ENCODE measurements at regions not wholly inside any gene's neighbourhood (a gene's known extent, or its start where the extent isn't known, plus 50 kb on each side); places are given as distances from the start of the nearest gene placed in this dataset.

GRCh38 chr4:135741583-135741982 lies 1540.0 kb upstream of the PABPC4L start:
- Mint-ChIP-seq H3K36me3 (ENCODE audit: low read depth) (no peaks in the 10 kb centered on the region), H3K9me3 (no peaks in the 10 kb centered on the region), H3K4me1 (ENCODE audit: low read depth) (no peaks in the 10 kb centered on the region), H3K4me3 (no peak overlapping the region), H3K27me3 (ENCODE audit: low read depth) (no peaks in the 10 kb centered on the region), H3K27ac (no peak overlapping the region)
- CTCF ChIA-PET = no interaction called here
- no peak for DNase-seq
- intact Hi-C loops (cut with micrococcal nuclease) = no loop called here

- no peaks in the 10 kb centered on the region for H3K4me1 Mint-ChIP-seq (ENCODE audit: low read depth)
- CTCF ChIA-PET = no interaction called here
These were observed 1537.8 kb upstream of the PABPC4L start for GRCh38 chr4:135739354-135739753.

GRCh38 chr4:135735512-135735911 lies 1533.9 kb upstream of the PABPC4L start:
- no peak overlapping the region for H3K27ac Mint-ChIP-seq
- intact Hi-C loops (cut with micrococcal nuclease) = no loop called here
- no peaks in the 10 kb centered on the region for H3K9me3 Mint-ChIP-seq

More at GRCh38 chr4:135739354-135739753, 1537.8 kb upstream of the PABPC4L start:
- H3K4me3 Mint-ChIP-seq = no peak overlapping the region
- DNase-seq = no peak
- intact Hi-C loops (cut with micrococcal nuclease) = no loop called here
- H3K36me3 Mint-ChIP-seq (ENCODE audit: low read depth) = no peaks in the 10 kb centered on the region
- no peak overlapping the region for H3K27ac Mint-ChIP-seq
- H3K9me3 Mint-ChIP-seq = no peaks in the 10 kb centered on the region
- H3K27me3 Mint-ChIP-seq (ENCODE audit: low read depth) = no peaks in the 10 kb centered on the region

GRCh38 chr4:135732448-135732847 lies 1530.9 kb upstream of the PABPC4L start:
- no peak for DNase-seq
- no peaks in the 10 kb centered on the region for H3K36me3 Mint-ChIP-seq (ENCODE audit: low read depth)
- CTCF ChIA-PET = no interaction called here
- H3K27me3 Mint-ChIP-seq (ENCODE audit: low read depth) = no peaks in the 10 kb centered on the region
- no peak overlapping the region for H3K4me3 Mint-ChIP-seq
- H3K9me3 Mint-ChIP-seq = no peaks in the 10 kb centered on the region
- H3K27ac Mint-ChIP-seq = no peak overlapping the region
- H3K4me1 Mint-ChIP-seq (ENCODE audit: low read depth) = no peaks in the 10 kb centered on the region
- intact Hi-C loops (cut with micrococcal nuclease) = no loop called here

More at GRCh38 chr4:135735512-135735911, 1533.9 kb upstream of the PABPC4L start:
- Mint-ChIP-seq H3K4me1 (ENCODE audit: low read depth) (no peaks in the 10 kb centered on the region), H3K36me3 (ENCODE audit: low read depth) (no peaks in the 10 kb centered on the region), H3K27me3 (ENCODE audit: low read depth) (no peaks in the 10 kb centered on the region), H3K4me3 (no peak overlapping the region)
- CTCF ChIA-PET = no interaction called here
- DNase-seq = no peak

DNA sequence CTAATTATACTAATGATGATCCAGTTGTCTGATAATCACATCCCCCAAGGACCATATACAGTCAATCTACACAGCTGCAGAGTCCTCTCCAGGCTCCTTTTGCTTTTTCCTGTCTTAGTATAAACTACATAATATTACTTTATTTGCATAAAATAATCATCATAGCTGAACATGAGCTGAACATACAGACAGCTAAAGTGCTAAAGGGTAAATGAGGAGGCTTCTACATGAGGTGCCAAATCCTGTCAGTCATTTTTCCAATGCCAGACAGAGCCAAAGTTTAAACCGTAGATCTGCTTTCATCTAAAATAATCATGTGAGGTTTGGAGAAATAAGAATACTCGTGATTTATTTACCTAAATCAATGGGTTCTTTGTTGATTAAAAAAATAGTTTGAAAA lies 1530.1 kb upstream of the PABPC4L start:
- Mint-ChIP-seq H3K27me3 (ENCODE audit: low read depth) (no peaks in the 10 kb centered on the region), H3K27ac (no peak overlapping the region), H3K36me3 (ENCODE audit: low read depth) (no peaks in the 10 kb centered on the region), H3K4me1 (ENCODE audit: low read depth) (no peaks in the 10 kb centered on the region), H3K4me3 (no peak overlapping the region), H3K9me3 (no peaks in the 10 kb centered on the region)
- CTCF ChIA-PET = no interaction called here
- DNase-seq = no peak
- intact Hi-C loops (cut with micrococcal nuclease) = no loop called here

GRCh38 chr4:135724421-135724820 lies 1522.8 kb upstream of the PABPC4L start:
- Mint-ChIP-seq H3K9me3 (peaks cover 4% of the 10 kb centered on the region), H3K4me3 (no peak overlapping the region), H3K36me3 (ENCODE audit: low read depth) (no peaks in the 10 kb centered on the region), H3K27me3 (ENCODE audit: low read depth) (no peaks in the 10 kb centered on the region), H3K4me1 (ENCODE audit: low read depth) (no peaks in the 10 kb centered on the region), H3K27ac (no peak overlapping the region)
- intact Hi-C loops (cut with micrococcal nuclease) = no loop called here
- CTCF ChIA-PET = no interaction called here
- no peak for DNase-seq

DNA sequence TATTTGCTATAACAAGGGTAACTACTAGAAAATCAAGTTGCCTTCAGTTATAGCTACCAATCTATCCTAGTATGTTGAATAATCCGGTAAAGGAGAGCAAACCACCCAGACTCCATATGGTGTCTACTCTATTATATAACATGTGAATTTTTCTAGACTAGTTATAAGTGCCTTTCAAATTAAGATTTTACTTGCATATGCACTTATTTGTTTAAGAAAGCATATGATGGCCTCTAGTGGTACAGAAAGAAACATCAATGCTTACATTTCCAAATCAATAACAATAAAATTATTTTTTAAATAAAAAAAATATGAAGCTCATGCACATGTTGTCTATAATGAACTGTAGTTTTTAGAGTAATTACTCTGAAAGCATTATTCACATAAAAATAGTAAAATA lies 1516.4 kb upstream of the PABPC4L start:
- Mint-ChIP-seq H3K27me3 (ENCODE audit: low read depth) (no peaks in the 10 kb centered on the region), H3K4me3 (no peak overlapping the region), H3K9me3 (no peaks in the 10 kb centered on the region), H3K4me1 (ENCODE audit: low read depth) (no peaks in the 10 kb centered on the region), H3K27ac (no peak overlapping the region), H3K36me3 (ENCODE audit: low read depth) (no peaks in the 10 kb centered on the region)
- intact Hi-C loops (cut with micrococcal nuclease) = no loop called here
- CTCF ChIA-PET = no interaction called here
- DNase-seq = no peak

- intact Hi-C loops (cut with micrococcal nuclease) = no loop called here
- DNase-seq = no peak
- H3K4me1 Mint-ChIP-seq (ENCODE audit: low read depth) = no peaks in the 10 kb centered on the region
- CTCF ChIA-PET = no interaction called here
- H3K4me3 Mint-ChIP-seq = no peak overlapping the region
- H3K27me3 Mint-ChIP-seq (ENCODE audit: low read depth) = no peaks in the 10 kb centered on the region
- H3K36me3 Mint-ChIP-seq (ENCODE audit: low read depth) = no peaks in the 10 kb centered on the region
- peaks cover 8% of the 10 kb centered on the region for H3K9me3 Mint-ChIP-seq
- no peak overlapping the region for H3K27ac Mint-ChIP-seq
These were observed 1503.8 kb upstream of the PABPC4L start for GRCh38 chr4:135705343-135705742.

GRCh38 chr4:135694066-135694465 lies 1492.5 kb upstream of the PABPC4L start:
- H3K4me3 Mint-ChIP-seq = no peak overlapping the region
- no peaks in the 10 kb centered on the region for H3K27me3 Mint-ChIP-seq (ENCODE audit: low read depth)
- no peak for DNase-seq
- intact Hi-C loops (cut with micrococcal nuclease) = no loop called here
- H3K9me3 Mint-ChIP-seq = peaks cover 5% of the 10 kb centered on the region
- no peaks in the 10 kb centered on the region for H3K36me3 Mint-ChIP-seq (ENCODE audit: low read depth)
- CTCF ChIA-PET = no interaction called here
- H3K27ac Mint-ChIP-seq = no peak overlapping the region
- H3K4me1 Mint-ChIP-seq (ENCODE audit: low read depth) = no peaks in the 10 kb centered on the region

DNA sequence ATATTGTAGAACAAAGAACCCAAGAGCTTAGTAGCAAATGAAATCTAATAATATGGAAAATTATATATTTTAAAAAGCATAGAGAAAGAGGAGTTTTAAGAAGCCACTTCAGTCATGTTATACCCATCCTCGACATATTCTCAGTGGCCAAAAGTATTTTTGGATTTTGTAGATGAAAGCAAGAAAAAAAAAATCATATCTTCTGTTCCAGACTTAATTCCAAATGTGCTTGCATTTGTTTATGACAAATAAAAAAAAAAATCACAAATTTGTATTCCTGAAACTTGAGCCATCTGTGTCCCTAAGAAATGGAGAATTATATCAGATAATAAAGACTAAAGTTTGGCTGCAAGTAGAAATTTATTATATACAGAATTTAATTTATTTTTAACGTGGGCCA lies 1482.4 kb upstream of the PABPC4L start:
- Mint-ChIP-seq H3K36me3 (ENCODE audit: low read depth) (no peaks in the 10 kb centered on the region), H3K27me3 (ENCODE audit: low read depth) (no peaks in the 10 kb centered on the region), H3K4me1 (ENCODE audit: low read depth) (no peaks in the 10 kb centered on the region), H3K4me3 (no peak overlapping the region), H3K27ac (no peak overlapping the region), H3K9me3 (peaks cover 7% of the 10 kb centered on the region)
- intact Hi-C loops (cut with micrococcal nuclease) = no loop called here
- CTCF ChIA-PET = interaction anchor here (0.7 kb wide), 1 partner anchor 11 kb away, joined by 3 read pairs; no protein-coding TSS in a partner anchor
- no peak for DNase-seq

DNA sequence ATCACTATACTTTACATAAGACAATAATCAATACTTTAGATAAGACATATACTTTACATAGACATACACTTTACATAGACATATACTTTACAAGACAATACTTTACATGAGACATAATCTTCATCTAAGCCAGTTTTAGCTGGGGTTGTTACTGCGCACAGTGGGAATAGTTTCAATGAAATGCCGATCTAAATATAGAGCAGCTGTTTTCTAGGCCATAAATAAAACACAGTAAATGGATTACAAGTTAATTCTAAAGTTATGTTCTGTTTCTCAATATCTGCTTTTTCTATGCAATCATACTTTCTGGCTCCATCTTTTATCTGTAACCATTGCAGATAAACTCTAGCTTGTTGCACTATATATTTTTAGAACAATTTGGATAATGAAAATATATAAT lies 1470.6 kb upstream of the PABPC4L start:
- Mint-ChIP-seq H3K27ac (no peak overlapping the region), H3K4me1 (ENCODE audit: low read depth) (no peaks in the 10 kb centered on the region), H3K4me3 (no peak overlapping the region), H3K27me3 (ENCODE audit: low read depth) (no peaks in the 10 kb centered on the region), H3K9me3 (peaks cover 6% of the 10 kb centered on the region), H3K36me3 (ENCODE audit: low read depth) (no peaks in the 10 kb centered on the region)
- intact Hi-C loops (cut with micrococcal nuclease) = no loop called here
- DNase-seq = no peak
- CTCF ChIA-PET = interaction anchor here (0.6 kb wide), 1 partner anchor 1744 kb away, joined by 3 read pairs; no protein-coding TSS in a partner anchor

GRCh38 chr4:135670548-135670947 lies 1469.0 kb upstream of the PABPC4L start:
- no peak for DNase-seq
- H3K9me3 Mint-ChIP-seq = peaks cover 4% of the 10 kb centered on the region
- H3K4me1 Mint-ChIP-seq (ENCODE audit: low read depth) = no peaks in the 10 kb centered on the region
- intact Hi-C loops (cut with micrococcal nuclease) = no loop called here
- H3K36me3 Mint-ChIP-seq (ENCODE audit: low read depth) = no peaks in the 10 kb centered on the region
- CTCF ChIA-PET = no interaction called here
- H3K4me3 Mint-ChIP-seq = no peak overlapping the region
- H3K27ac Mint-ChIP-seq = no peak overlapping the region
- no peaks in the 10 kb centered on the region for H3K27me3 Mint-ChIP-seq (ENCODE audit: low read depth)
